GM18870 (cell line): ENCODE measurements at regions not wholly inside any gene's neighbourhood (a gene's known extent, or its start where the extent isn't known, plus 50 kb on each side); places are given as distances from the start of the nearest gene placed in this dataset.

ENCODE experiments used
- ATAC-seq: cut with Tn5 transposase; IDR thresholded peaks from one replicate; pipeline ENCODE4 v1.9.1; 2021; ENCODE audit warnings: moderate library complexity; ENCODE audit not compliant: unreplicated experiment

GRCh38 chr21:31502537-31503143 lies 156.9 kb upstream of the SOD1 start:
- ATAC-seq: no peak

GRCh38 chr21:31501926-31502325 lies 157.6 kb upstream of the SOD1 start:
- ATAC-seq: no peak

GRCh38 chr21:31500982-31501381 lies 156.9 kb upstream of the TIAM1 start:
- no peak for ATAC-seq

- no peak for ATAC-seq
Observed at GRCh38 chr21:31500071-31500470, 156.0 kb upstream of the TIAM1 start.

- ATAC-seq: no peak
Observed at GRCh38 chr21:31498985-31499384, 154.9 kb upstream of the TIAM1 start.

GRCh38 chr21:31497914-31498313 lies 153.9 kb upstream of the TIAM1 start:
- ATAC-seq: no peak

GRCh38 chr21:31493350-31493880 lies 149.4 kb upstream of the TIAM1 start:
- ATAC-seq: no peak

GRCh38 chr21:31491617-31492016 lies 147.6 kb upstream of the TIAM1 start:
- ATAC-seq: no peak

- no peak for ATAC-seq
Observed at GRCh38 chr21:31490443-31490842, 146.4 kb upstream of the TIAM1 start.

- no peak for ATAC-seq
Observed at GRCh38 chr21:31489726-31490125, 145.7 kb upstream of the TIAM1 start.

- no peak for ATAC-seq
Observed at GRCh38 chr21:31489014-31489413, 145.0 kb upstream of the TIAM1 start.

- no peak for ATAC-seq
Observed at GRCh38 chr21:31484219-31484618, 140.2 kb upstream of the TIAM1 start.

- no peak for ATAC-seq
Observed at GRCh38 chr21:31483146-31483545, 139.1 kb upstream of the TIAM1 start.

- no peak for ATAC-seq
Observed at GRCh38 chr21:31482460-31482859, 138.4 kb upstream of the TIAM1 start.

GRCh38 chr21:31480228-31480627 lies 136.2 kb upstream of the TIAM1 start:
- ATAC-seq: no peak

GRCh38 chr21:31479714-31480113 lies 135.7 kb upstream of the TIAM1 start:
- ATAC-seq: no peak

- ATAC-seq: no peak
Observed at GRCh38 chr21:31479222-31479621, 135.2 kb upstream of the TIAM1 start.

GRCh38 chr21:31476263-31477022 lies 132.4 kb upstream of the TIAM1 start:
- no peak for ATAC-seq

GRCh38 chr21:31475223-31475622 lies 131.2 kb upstream of the TIAM1 start:
- ATAC-seq: no peak

GRCh38 chr21:31473685-31474345 lies 129.8 kb upstream of the TIAM1 start:
- no peak for ATAC-seq

GRCh38 chr21:31471865-31472264 lies 127.8 kb upstream of the TIAM1 start:
- no peak for ATAC-seq
